TTC549 (cell line): ENCODE measurements at regions not wholly inside any gene's neighbourhood (a gene's known extent, or its start where the extent isn't known, plus 50 kb on each side); places are given as distances from the start of the nearest gene placed in this dataset.

Experiments
- FAIRE-seq: peaks from 2 replicates; lab custom pipeline; 2012; peaks lifted over from hg19 to GRCh38; lab: Jason Lieb, UNC

- no peak for FAIRE-seq
Observed at GRCh38 chr1:216814576-216815259, 91.5 kb upstream of the ESRRG start.

- no peak for FAIRE-seq
Observed at GRCh38 chr1:216812966-216813365, 89.7 kb upstream of the ESRRG start.

- no peak for FAIRE-seq
Observed at GRCh38 chr1:216809649-216810048, 86.4 kb upstream of the ESRRG start.

GRCh38 chr1:216807696-216808095, 84.5 kb upstream of the ESRRG start:
- FAIRE-seq = no peak

GRCh38 chr1:216805953-216806352, 82.7 kb upstream of the ESRRG start:
- no peak for FAIRE-seq

GRCh38 chr1:216805233-216805632, 82.0 kb upstream of the ESRRG start:
- no peak for FAIRE-seq

- no peak for FAIRE-seq
Observed at GRCh38 chr1:216804111-216804510, 80.9 kb upstream of the ESRRG start.

- FAIRE-seq = no peak
Observed at GRCh38 chr1:216794586-216794985, 71.4 kb upstream of the ESRRG start.

- no peak for FAIRE-seq
Observed at GRCh38 chr1:216793973-216794372, 70.7 kb upstream of the ESRRG start.

GRCh38 chr1:216793303-216793702, 70.1 kb upstream of the ESRRG start:
- no peak for FAIRE-seq

GRCh38 chr1:216788671-216789070, 65.4 kb upstream of the ESRRG start:
- FAIRE-seq = no peak

GRCh38 chr1:216785737-216786136, 62.5 kb upstream of the ESRRG start:
- no peak for FAIRE-seq

- no peak for FAIRE-seq
Observed at GRCh38 chr1:216785221-216785620, 62.0 kb upstream of the ESRRG start.

GRCh38 chr1:216779686-216780085, 56.5 kb upstream of the ESRRG start:
- no peak for FAIRE-seq

GRCh38 chr1:216778737-216779136, 55.5 kb upstream of the ESRRG start:
- no peak for FAIRE-seq

- FAIRE-seq = no peak
Observed at GRCh38 chr1:216777148-216777547, 53.9 kb upstream of the ESRRG start.
